ENCODE measurements at regions not wholly inside any gene's neighbourhood (a gene's known extent, or its start where the extent isn't known, plus 50 kb on each side); places are given as distances from the start of the nearest gene placed in this dataset.

GRCh38 chr13:37257051-37257450 lies 151.6 kb upstream of the CSNK1A1L start:
- TF ChIP-seq CTCF (IDR thresholded peaks at IDR 0.05; ENCODE audit: extremely low read depth, insufficient read depth, missing control alignments), result no peak
- in situ Hi-C loops (cut with MboI; ENCODE audit: low pct_unique_long_range_greater_than_20kb, low sequenced_read_pairs, unreplicated experiment), result no loop called here
- no peak for DNase-seq (ENCODE audit: low spot score)

- TF ChIP-seq CTCF (IDR thresholded peaks at IDR 0.05; ENCODE audit: extremely low read depth, insufficient read depth, missing control alignments), result no peak
- in situ Hi-C loops (cut with MboI; ENCODE audit: low pct_unique_long_range_greater_than_20kb, low sequenced_read_pairs, unreplicated experiment), result no loop called here
- DNase-seq (ENCODE audit: low spot score), result no peak
Observed at GRCh38 chr13:37241786-37242185, 136.3 kb upstream of the CSNK1A1L start.

DNA sequence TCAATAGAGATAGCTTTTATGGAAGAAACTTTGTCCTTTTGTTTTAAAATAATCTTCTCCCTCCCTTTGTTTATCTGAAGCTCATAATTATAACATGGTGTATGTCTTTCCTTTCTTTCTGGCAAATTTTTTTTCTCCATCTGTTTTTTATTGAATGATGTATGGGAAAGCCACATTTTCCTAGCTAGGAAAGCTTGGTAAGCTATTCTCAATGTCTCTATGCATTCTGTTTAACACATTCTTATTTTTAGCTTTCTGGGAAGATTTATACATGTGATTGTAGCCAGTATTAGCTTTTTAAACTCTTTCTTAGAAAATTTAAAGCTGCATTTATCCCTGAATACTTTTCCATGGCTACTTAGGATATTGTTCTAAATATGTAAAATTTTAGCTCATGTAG lies 124.9 kb upstream of the CSNK1A1L start:
- no peak for DNase-seq (ENCODE audit: low spot score)
- in situ Hi-C loops (cut with MboI; ENCODE audit: low pct_unique_long_range_greater_than_20kb, low sequenced_read_pairs, unreplicated experiment), result no loop called here
- TF ChIP-seq CTCF (IDR thresholded peaks at IDR 0.05; ENCODE audit: extremely low read depth, insufficient read depth, missing control alignments), result no peak

- TF ChIP-seq CTCF (IDR thresholded peaks at IDR 0.05; ENCODE audit: extremely low read depth, insufficient read depth, missing control alignments), result no peak
- no peak for DNase-seq (ENCODE audit: low spot score)
- in situ Hi-C loops (cut with MboI; ENCODE audit: low pct_unique_long_range_greater_than_20kb, low sequenced_read_pairs, unreplicated experiment), result no loop called here
Observed at GRCh38 chr13:37229931-37230330, 124.5 kb upstream of the CSNK1A1L start.

- TF ChIP-seq CTCF (IDR thresholded peaks at IDR 0.05; ENCODE audit: extremely low read depth, insufficient read depth, missing control alignments), result no peak
- no peak for DNase-seq (ENCODE audit: low spot score)
- in situ Hi-C loops (cut with MboI; ENCODE audit: low pct_unique_long_range_greater_than_20kb, low sequenced_read_pairs, unreplicated experiment), result no loop called here
Observed at GRCh38 chr13:37226971-37227370, 121.5 kb upstream of the CSNK1A1L start.

- in situ Hi-C loops (cut with MboI; ENCODE audit: low pct_unique_long_range_greater_than_20kb, low sequenced_read_pairs, unreplicated experiment), result no loop called here
- no peak for DNase-seq (ENCODE audit: low spot score)
- no peak for TF ChIP-seq CTCF (IDR thresholded peaks at IDR 0.05; ENCODE audit: extremely low read depth, insufficient read depth, missing control alignments)
Observed at GRCh38 chr13:37225414-37226070, 120.1 kb upstream of the CSNK1A1L start.
